CD4-positive, alpha-beta memory T cell (primary cell): ENCODE measurements at regions not wholly inside any gene's neighbourhood (a gene's known extent, or its start where the extent isn't known, plus 50 kb on each side); places are given as distances from the start of the nearest gene placed in this dataset.
A peak's percentile ranks its signal among the peaks of the same experiment; 100 is the strongest.

Experiments used
- CTCF ChIA-PET: fragments of 350-600 bp; sonication (Branson Sonifier 250); formaldehyde crosslinking; loops from one replicate; lab custom pipeline; 2021; ENCODE audit warnings: inconsistent platforms; ENCODE audit not compliant: partially characterized antibody; lab: Charles Lee
- POLR2A ChIA-PET: fragments of 350-600 bp; sonication (Branson Sonifier 250); formaldehyde crosslinking; loops from one replicate; lab custom pipeline; 2021; ENCODE audit not compliant: partially characterized antibody; lab: Charles Lee
- DNase-seq, 5 donors: peaks; one replicate each; pipeline versions ENCODE4 v3.0.0 to v3.0.0-alpha.2; 2020 to 2022; ENCODE audit warnings: mixed read lengths in 1 of 5
- H3K27ac ChIP-seq: one replicate; pipeline ENCODE4 v1.7.0; 2013; ENCODE audit warnings: low read depth, low read length
- H3K27me3 ChIP-seq: 2 replicates; pipeline ENCODE4 v1.7.0; 2013; ENCODE audit warnings: mild to moderate bottlenecking, low read length, moderate library complexity; ENCODE audit not compliant: insufficient read depth
- H3K36me3 ChIP-seq: 2 replicates; pipeline ENCODE4 v1.7.0; 2013; ENCODE audit warnings: mild to moderate bottlenecking, low read length, moderate library complexity; ENCODE audit not compliant: insufficient read depth
- H3K4me1 ChIP-seq: 2 replicates; pipeline ENCODE4 v1.7.0; 2013; ENCODE audit warnings: mild to moderate bottlenecking, low read length, moderate library complexity; ENCODE audit not compliant: insufficient read depth
- H3K4me3 ChIP-seq, 2 donors: one replicate each; pipeline ENCODE4 v1.7.0; 2013; ENCODE audit warnings: low read length in 2 of 2, mild to moderate bottlenecking in 1 of 2
- H3K9me3 ChIP-seq, 2 donors: one replicate each; pipeline ENCODE4 v1.7.0; 2013; ENCODE audit warnings: low read length in 2 of 2, control low read depth in 1 of 2; ENCODE audit not compliant: control insufficient read depth in 1 of 2
- H3K27ac Mint-ChIP-seq, 7 donors: one replicate each; pipeline ENCODE4 v1.8.0; 2020 to 2021; ENCODE audit warnings: mixed read lengths in 7 of 7, mild to moderate bottlenecking in 6 of 7, inconsistent platforms in 3 of 7, moderate library complexity in 3 of 7
- H3K27me3 Mint-ChIP-seq, 2 donors: one replicate each; pipeline ENCODE4 v1.8.0; 2020 to 2021; ENCODE audit warnings: mixed read lengths in 2 of 2
- H3K36me3 Mint-ChIP-seq, 2 donors: one replicate each; pipeline ENCODE4 v1.8.0; 2020 to 2021; ENCODE audit warnings: mixed read lengths in 2 of 2, inconsistent platforms in 1 of 2, mild to moderate bottlenecking in 1 of 2
- H3K4me1 Mint-ChIP-seq, 4 donors: one replicate each; pipeline ENCODE4 v1.8.0; 2020 to 2021; ENCODE audit warnings: mixed read lengths in 4 of 4, mild to moderate bottlenecking in 1 of 4
- H3K4me3 Mint-ChIP-seq, 8 donors: one replicate each; pipeline ENCODE4 v1.8.0; 2020 to 2021; ENCODE audit warnings: mixed read lengths in 8 of 8, mild to moderate bottlenecking in 7 of 8, moderate library complexity in 6 of 8, inconsistent platforms in 3 of 8
- H3K9me3 Mint-ChIP-seq, 8 donors: one replicate each; pipeline ENCODE4 v1.8.0; 2020 to 2021; ENCODE audit warnings: mixed read lengths in 8 of 8, mild to moderate bottlenecking in 5 of 8, inconsistent platforms in 3 of 8, moderate library complexity in 1 of 8
- intact Hi-C: fragments of 100-400 bp; cut with micrococcal nuclease; formaldehyde crosslinking; loops from one replicate; pipeline ENCODE4 v1.15.1; 2023

- CTCF ChIA-PET = interaction anchor here (3.4 kb wide), 1 partner anchor 10 kb away, joined by 14 read pairs; no protein-coding TSS in a partner anchor
These were observed 298.6 kb upstream of the STT3B start for GRCh38 chr3:31234145-31234544.

GRCh38 chr3:31235062-31235700 is 297.5 kb upstream of the STT3B start:
- Mint-ChIP-seq H3K9me3 (peaks cover 0 to 3% (median 0%) of the 10 kb centered on the region in 8 donors), H3K27me3 (no peaks in the 10 kb centered on the region), H3K4me3 (peak overlapping the region in 2 of 8 donors; percentile 19 to 47), H3K36me3 (no peaks in the 10 kb centered on the region), H3K4me1 (peaks cover 49 to 62% (median 54%) of the 10 kb centered on the region in 4 donors), H3K27ac (peak overlapping the region in 2 of 7 donors; percentile 30 to 74)
- H3K27ac ChIP-seq = no peak overlapping the region
- DNase-seq = no peak
- CTCF ChIA-PET = no interaction called here
- peaks cover 52% of the 10 kb centered on the region for H3K4me1 ChIP-seq
- H3K27me3 ChIP-seq = no peaks in the 10 kb centered on the region
- no peak overlapping the region for H3K4me3 ChIP-seq
- POLR2A ChIA-PET = interaction anchor here (1.1 kb wide), 1 partner anchor 298 kb away, joined by 3 read pairs; the partner anchor contains the start of gene STT3B
- no peaks in the 10 kb centered on the region for H3K9me3 ChIP-seq
- intact Hi-C loops = no loop called here
- no peaks in the 10 kb centered on the region for H3K36me3 ChIP-seq

More at GRCh38 chr3:31234145-31234544, 298.6 kb upstream of the STT3B start:
- Mint-ChIP-seq H3K36me3 (no peaks in the 10 kb centered on the region), H3K9me3 (peaks cover 0 to 3% (median 0%) of the 10 kb centered on the region in 8 donors), H3K4me3 (peak overlapping the region in 3 of 8 donors; percentile 0 to 8 (median 2)), H3K4me1 (peaks cover 56 to 71% (median 62%) of the 10 kb centered on the region in 4 donors), H3K27me3 (no peaks in the 10 kb centered on the region), H3K27ac (peak overlapping the region in 3 of 7 donors; percentile 10 to 72 (median 21))
- Histone ChIP-seq H3K27me3 (no peaks in the 10 kb centered on the region), H3K9me3 (no peaks in the 10 kb centered on the region), H3K4me3 (no peak overlapping the region), H3K36me3 (no peaks in the 10 kb centered on the region), H3K27ac (no peak overlapping the region), H3K4me1 (peaks cover 62% of the 10 kb centered on the region)
- POLR2A ChIA-PET = interaction anchor here (1.1 kb wide), 1 partner anchor 299 kb away, joined by 3 read pairs; the partner anchor contains the start of gene STT3B
- intact Hi-C loops = no loop called here
- no peak for DNase-seq

GRCh38 chr3:31237887-31238286 is 294.8 kb upstream of the STT3B start:
- DNase-seq = no peak
- Histone ChIP-seq H3K9me3 (no peaks in the 10 kb centered on the region), H3K27ac (no peak overlapping the region), H3K36me3 (no peaks in the 10 kb centered on the region), H3K4me3 (no peak overlapping the region), H3K27me3 (no peaks in the 10 kb centered on the region), H3K4me1 (peaks cover 25% of the 10 kb centered on the region)
- ChIA-PET CTCF (no interaction called here), POLR2A (interaction anchor here (1.8 kb wide), 1 partner anchor 11 kb away, joined by 10 read pairs; no protein-coding TSS in a partner anchor)
- no peak overlapping the region for H3K4me3 Mint-ChIP-seq
- no peaks in the 10 kb centered on the region for H3K27me3 Mint-ChIP-seq
- intact Hi-C loops = no loop called here
- H3K4me1 Mint-ChIP-seq = peaks cover 28 to 46% (median 35%) of the 10 kb centered on the region in 4 donors
- H3K9me3 Mint-ChIP-seq = peaks cover 0 to 3% (median 0%) of the 10 kb centered on the region in 8 donors
- no peaks in the 10 kb centered on the region for H3K36me3 Mint-ChIP-seq
- H3K27ac Mint-ChIP-seq = peak overlapping the region in 1 of 7 donors; percentile 34

GRCh38 chr3:31240013-31240412 is 292.7 kb upstream of the STT3B start:
- no peak for DNase-seq
- Mint-ChIP-seq H3K27me3 (no peaks in the 10 kb centered on the region), H3K4me1 (peaks cover 10 to 24% (median 16%) of the 10 kb centered on the region in 4 donors), H3K36me3 (no peaks in the 10 kb centered on the region), H3K4me3 (no peak overlapping the region), H3K9me3 (peaks cover 0 to 3% (median 0%) of the 10 kb centered on the region in 8 donors), H3K27ac (no peak overlapping the region)
- no peak overlapping the region for H3K4me3 ChIP-seq
- peaks cover 5% of the 10 kb centered on the region for H3K4me1 ChIP-seq
- CTCF ChIA-PET = no interaction called here
- intact Hi-C loops = no loop called here
- H3K27ac ChIP-seq = no peak overlapping the region
- H3K27me3 ChIP-seq = no peaks in the 10 kb centered on the region
- no peaks in the 10 kb centered on the region for H3K36me3 ChIP-seq
- H3K9me3 ChIP-seq = no peaks in the 10 kb centered on the region
- POLR2A ChIA-PET = interaction anchor here (1.2 to 1.8 kb wide), 2 partner anchors 13 to 293 kb away, joined by 4 to 10 read pairs; partner anchors contain the start of gene STT3B

GRCh38 chr3:31240466-31240865 is 292.3 kb upstream of the STT3B start:
- H3K36me3 ChIP-seq = no peaks in the 10 kb centered on the region
- intact Hi-C loops = no loop called here
- POLR2A ChIA-PET = interaction anchor here (1.2 to 2.8 kb wide), 2 partner anchors 13 to 292 kb away, joined by 4 to 12 read pairs; partner anchors contain the start of gene STT3B
- H3K4me3 ChIP-seq = no peak overlapping the region
- no peak for DNase-seq
- Mint-ChIP-seq H3K4me3 (no peak overlapping the region), H3K9me3 (peaks cover 0 to 3% (median 0%) of the 10 kb centered on the region in 8 donors), H3K36me3 (no peaks in the 10 kb centered on the region), H3K27ac (no peak overlapping the region), H3K27me3 (no peaks in the 10 kb centered on the region), H3K4me1 (peaks cover 6 to 20% (median 12%) of the 10 kb centered on the region in 4 donors)
- H3K27me3 ChIP-seq = no peaks in the 10 kb centered on the region
- no peaks in the 10 kb centered on the region for H3K9me3 ChIP-seq
- H3K27ac ChIP-seq = no peak overlapping the region
- H3K4me1 ChIP-seq = peaks cover under 1% of the 10 kb centered on the region
- CTCF ChIA-PET = no interaction called here

- Mint-ChIP-seq H3K36me3 (no peaks in the 10 kb centered on the region), H3K4me1 (peaks cover 6 to 16% (median 10%) of the 10 kb centered on the region in 4 donors), H3K9me3 (peaks cover 0 to 2% (median 0%) of the 10 kb centered on the region in 8 donors), H3K4me3 (no peak overlapping the region), H3K27me3 (no peaks in the 10 kb centered on the region), H3K27ac (peak overlapping the region in 1 of 7 donors; percentile 27)
- intact Hi-C loops = no loop called here
- ChIA-PET POLR2A (interaction anchor here (1.2 to 2.8 kb wide), 2 partner anchors 13 to 292 kb away, joined by 4 to 12 read pairs; partner anchors contain the start of gene STT3B), CTCF (interaction anchor here (1.8 kb wide), 1 partner anchor 9 kb away, joined by 7 read pairs; no protein-coding TSS in a partner anchor)
- no peak for DNase-seq
- no peaks in the 10 kb centered on the region for H3K4me1 ChIP-seq
- no peak overlapping the region for H3K4me3 ChIP-seq
- H3K27me3 ChIP-seq = no peaks in the 10 kb centered on the region
- no peaks in the 10 kb centered on the region for H3K36me3 ChIP-seq
- no peak overlapping the region for H3K27ac ChIP-seq
- H3K9me3 ChIP-seq = no peaks in the 10 kb centered on the region
These were observed 291.9 kb upstream of the STT3B start for GRCh38 chr3:31240874-31241273.

- Histone ChIP-seq H3K27ac (no peak overlapping the region), H3K36me3 (no peaks in the 10 kb centered on the region), H3K27me3 (no peaks in the 10 kb centered on the region), H3K9me3 (no peaks in the 10 kb centered on the region), H3K4me1 (no peaks in the 10 kb centered on the region), H3K4me3 (no peak overlapping the region)
- CTCF ChIA-PET = interaction anchor here (1.8 kb wide), 1 partner anchor 9 kb away, joined by 7 read pairs; no protein-coding TSS in a partner anchor
- POLR2A ChIA-PET = interaction anchor here (1.4 to 2.8 kb wide), 2 partner anchors 14 to 291 kb away, joined by 3 to 12 read pairs; partner anchors contain the start of gene STT3B
- no peaks in the 10 kb centered on the region for H3K27me3 Mint-ChIP-seq
- H3K4me3 Mint-ChIP-seq = no peak overlapping the region
- peaks cover 7 to 16% (median 9%) of the 10 kb centered on the region in 4 donors for H3K4me1 Mint-ChIP-seq
- DNase-seq = no peak
- H3K9me3 Mint-ChIP-seq = peaks cover 0 to 2% (median 0%) of the 10 kb centered on the region in 8 donors
- no peak overlapping the region for H3K27ac Mint-ChIP-seq
- intact Hi-C loops = no loop called here
- no peaks in the 10 kb centered on the region for H3K36me3 Mint-ChIP-seq
These were observed 291.2 kb upstream of the STT3B start for GRCh38 chr3:31241533-31241932.
